Lower leg skin (tissue), 3 donors: ENCODE measurements at regions not wholly inside any gene's neighbourhood (a gene's known extent, or its start where the extent isn't known, plus 50 kb on each side); places are given as distances from the start of the nearest gene placed in this dataset.

Experiments used
- CTCF ChIP-seq, 3 donors: fragments of 450-650 bp; IDR thresholded peaks; one replicate each; pipeline ENCODE4 v1.5.1; 2016; ENCODE audit warnings: antibody characterized with exemption in 3 of 3, mild to moderate bottlenecking in 3 of 3, moderate library complexity in 2 of 3
- POLR2A ChIP-seq, 2 donors: fragments of 450-650 bp; IDR thresholded peaks; one replicate each; pipeline ENCODE4 v1.6.1; 2016 to 2017; ENCODE audit warnings: antibody characterized with exemption in 2 of 2, mild to moderate bottlenecking in 1 of 2, moderate library complexity in 1 of 2

DNA sequence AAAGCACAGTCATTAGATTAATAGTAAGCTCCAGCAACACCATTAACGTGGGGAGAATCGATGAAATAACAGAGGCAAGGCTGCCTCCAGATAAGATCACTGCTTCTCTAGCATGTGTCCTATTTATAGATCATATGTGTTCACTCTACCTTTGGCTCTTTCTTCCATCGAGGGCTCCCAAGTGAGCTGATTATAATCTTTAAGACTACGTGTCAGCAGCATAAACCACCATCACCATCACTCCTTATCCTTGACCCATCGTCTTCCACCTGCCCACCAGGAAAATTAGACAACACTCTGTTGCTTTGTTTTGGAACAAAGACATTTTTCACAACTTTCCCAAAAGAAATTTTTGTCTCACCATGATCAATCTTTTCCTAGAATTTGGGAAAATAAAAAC, 71.2 kb upstream of the CARD11 start:
- TF ChIP-seq CTCF (IDR thresholded peaks at IDR 0.05) (no peak), POLR2A (IDR thresholded peaks at IDR 0.05) (no peak)
